ENCODE measurements at regions not wholly inside any gene's neighbourhood (a gene's known extent, or its start where the extent isn't known, plus 50 kb on each side); places are given as distances from the start of the nearest gene placed in this dataset.

- in situ Hi-C loops (cut with MboI; ENCODE audit: low sequenced_read_pairs, unreplicated experiment), result no loop called here
- no peak for DNase-seq (ENCODE audit: low spot score)
- no peak for TF ChIP-seq CTCF (IDR thresholded peaks at IDR 0.05; ENCODE audit: borderline replicate concordance, control extremely low read depth, extremely low read depth, insufficient read depth, missing control alignments)
These were observed 191.2 kb upstream of the PHYHIPL start for GRCh38 chr10:58985216-58985615.

GRCh38 chr10:58989486-58990039, 186.9 kb upstream of the PHYHIPL start:
- no peak for TF ChIP-seq CTCF (IDR thresholded peaks at IDR 0.05; ENCODE audit: borderline replicate concordance, control extremely low read depth, extremely low read depth, insufficient read depth, missing control alignments)
- no peak for DNase-seq (ENCODE audit: low spot score)
- in situ Hi-C loops (cut with MboI; ENCODE audit: low sequenced_read_pairs, unreplicated experiment), result no loop called here

GRCh38 chr10:58990693-58991092, 185.8 kb upstream of the PHYHIPL start:
- TF ChIP-seq CTCF (IDR thresholded peaks at IDR 0.05; ENCODE audit: borderline replicate concordance, control extremely low read depth, extremely low read depth, insufficient read depth, missing control alignments), result no peak
- in situ Hi-C loops (cut with MboI; ENCODE audit: low sequenced_read_pairs, unreplicated experiment), result no loop called here
- DNase-seq (ENCODE audit: low spot score), result no peak

GRCh38 chr10:58991856-58992255, 184.6 kb upstream of the PHYHIPL start:
- TF ChIP-seq CTCF (IDR thresholded peaks at IDR 0.05; ENCODE audit: borderline replicate concordance, control extremely low read depth, extremely low read depth, insufficient read depth, missing control alignments), result no peak
- DNase-seq (ENCODE audit: low spot score), result no peak
- in situ Hi-C loops (cut with MboI; ENCODE audit: low sequenced_read_pairs, unreplicated experiment), result no loop called here

GRCh38 chr10:58992830-58993460, 183.5 kb upstream of the PHYHIPL start:
- DNase-seq (ENCODE audit: low spot score), result no peak
- in situ Hi-C loops (cut with MboI; ENCODE audit: low sequenced_read_pairs, unreplicated experiment), result no loop called here
- TF ChIP-seq CTCF (IDR thresholded peaks at IDR 0.05; ENCODE audit: borderline replicate concordance, control extremely low read depth, extremely low read depth, insufficient read depth, missing control alignments), result no peak

- DNase-seq (ENCODE audit: low spot score), result peak; percentile 46
- in situ Hi-C loops (cut with MboI; ENCODE audit: low sequenced_read_pairs, unreplicated experiment), result no loop called here
- TF ChIP-seq CTCF (IDR thresholded peaks at IDR 0.05; ENCODE audit: borderline replicate concordance, control extremely low read depth, extremely low read depth, insufficient read depth, missing control alignments), result no peak
These were observed 182.8 kb upstream of the PHYHIPL start for GRCh38 chr10:58993480-58994221.
